DMS53 treated with DMSO at 0.1 percent for 48 hours (cell line): ENCODE measurements at regions not wholly inside any gene's neighbourhood (a gene's known extent, or its start where the extent isn't known, plus 50 kb on each side); places are given as distances from the start of the nearest gene placed in this dataset.

Source experiments
- DNase-seq: peaks from one replicate; lab custom pipeline; 2025; ENCODE audit not compliant: unreplicated experiment; lab: John Stamatoyannopoulos, UW

DNA sequence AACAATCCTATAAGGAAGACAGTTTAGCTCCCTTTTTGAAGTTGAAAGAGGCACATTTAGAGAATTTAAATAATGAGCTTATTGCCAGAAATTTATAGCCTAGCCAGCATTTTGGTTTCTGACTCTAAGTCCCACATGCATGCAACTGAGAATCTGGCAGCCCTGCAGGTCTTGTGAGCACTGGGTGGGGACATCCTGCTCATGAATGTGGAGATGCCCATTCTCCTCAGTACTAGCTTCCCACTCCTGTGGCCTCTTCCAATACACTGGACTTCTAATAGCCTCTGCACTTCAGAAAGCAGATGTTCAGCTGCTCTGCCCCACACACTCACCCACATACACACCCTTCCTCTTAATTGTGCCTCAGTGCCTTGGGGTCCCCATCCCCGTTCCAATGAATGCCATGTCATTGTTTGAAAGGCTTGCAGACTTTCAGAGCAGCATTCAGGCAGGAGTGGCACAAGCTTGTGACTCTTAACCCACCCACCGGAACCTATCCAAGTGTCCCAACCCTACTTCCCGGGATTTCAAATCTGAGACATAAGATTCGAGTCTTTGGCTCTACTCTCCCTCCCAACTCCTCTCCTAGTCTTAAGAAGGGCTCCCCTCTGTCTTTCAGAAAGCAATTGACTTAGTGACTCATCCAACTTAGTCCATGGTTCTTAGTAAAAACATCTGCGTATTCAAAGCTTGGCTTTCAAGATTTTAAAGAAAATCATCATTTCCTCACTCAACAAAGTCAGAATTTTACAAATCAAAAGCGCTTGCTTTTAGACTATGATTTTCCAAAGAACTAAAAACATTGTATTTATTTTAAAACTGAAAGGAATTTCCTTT, 80.0 kb upstream of the FREM2 start:
- no peak for DNase-seq

DNA sequence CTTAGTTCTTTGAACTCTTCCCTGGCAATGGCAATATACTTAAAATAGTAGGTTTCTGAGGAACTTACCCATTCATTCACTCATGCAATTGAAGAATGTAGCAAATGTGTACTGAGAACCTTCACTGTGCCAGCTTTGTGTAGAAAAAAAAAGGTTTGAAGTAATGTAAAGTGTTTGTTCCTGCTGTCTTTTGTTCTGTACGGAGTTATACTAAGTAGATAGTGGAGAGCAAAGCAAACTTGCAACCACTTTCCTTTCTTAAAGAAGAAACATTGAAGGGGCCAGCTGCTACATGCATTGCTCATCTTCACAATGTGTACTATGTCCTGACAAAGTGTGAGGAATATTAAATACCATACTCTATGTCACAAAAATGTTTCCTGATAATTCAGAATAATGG, 68.9 kb upstream of the FREM2 start:
- peak; percentile 15 for DNase-seq

DNA sequence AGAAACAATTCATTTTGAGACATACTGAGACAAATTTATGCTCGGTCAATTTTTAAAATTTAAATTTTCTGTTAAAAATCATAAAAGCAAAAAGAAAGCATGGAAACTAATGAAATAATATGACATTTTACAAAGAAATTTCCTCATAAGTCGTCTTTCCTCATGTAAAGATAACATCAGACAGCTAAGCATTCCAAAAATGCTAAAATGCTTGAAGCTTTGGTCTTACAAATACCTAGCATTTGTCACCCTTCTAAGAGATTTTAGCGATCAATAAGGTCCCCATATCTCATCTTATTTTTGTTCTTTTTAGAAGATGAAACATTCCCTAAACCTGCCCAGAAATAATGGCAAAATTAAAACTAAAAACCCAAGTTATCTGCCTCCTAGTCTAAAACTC, 68.5 kb upstream of the FREM2 start:
- DNase-seq, result no peak

DNA sequence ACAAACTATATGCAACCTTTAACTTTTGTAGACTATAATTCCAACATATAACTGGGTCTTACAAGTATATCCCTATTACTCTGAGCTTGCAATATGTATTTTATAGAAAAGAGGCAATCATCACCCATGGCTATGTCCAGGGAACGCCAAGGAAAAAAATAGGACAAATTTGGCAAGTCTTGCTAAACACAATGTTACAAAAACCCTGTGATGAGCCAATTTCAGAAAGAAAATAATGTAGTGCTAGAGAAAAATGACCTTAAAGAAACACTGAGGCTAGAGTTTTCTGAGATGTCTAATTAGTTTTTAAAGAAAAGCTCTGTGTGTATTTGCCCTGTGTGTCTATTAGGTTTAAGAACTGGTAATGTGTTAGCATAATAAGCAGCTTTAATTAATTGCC, 68.0 kb upstream of the FREM2 start:
- DNase-seq, result no peak

DNA sequence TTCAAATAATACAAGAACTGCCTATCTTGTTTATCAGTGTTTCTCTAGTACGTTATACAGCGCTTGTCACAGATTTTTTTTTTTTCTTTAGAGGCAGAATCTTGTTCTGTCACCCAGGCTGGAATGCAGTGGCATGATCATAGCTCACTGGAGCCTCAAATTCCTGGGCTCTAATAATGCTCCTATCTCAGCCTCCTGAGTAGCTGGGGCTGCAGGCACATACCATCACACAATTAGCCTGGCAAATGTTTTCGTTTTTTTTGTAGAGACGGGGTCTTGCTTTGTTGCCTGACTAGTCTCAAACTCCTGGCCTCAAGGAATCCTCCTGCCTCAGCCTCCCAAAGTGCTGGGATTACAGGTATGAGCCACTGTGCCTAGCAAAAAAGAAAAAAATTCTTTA, 66.0 kb upstream of the FREM2 start:
- DNase-seq, result no peak

DNA sequence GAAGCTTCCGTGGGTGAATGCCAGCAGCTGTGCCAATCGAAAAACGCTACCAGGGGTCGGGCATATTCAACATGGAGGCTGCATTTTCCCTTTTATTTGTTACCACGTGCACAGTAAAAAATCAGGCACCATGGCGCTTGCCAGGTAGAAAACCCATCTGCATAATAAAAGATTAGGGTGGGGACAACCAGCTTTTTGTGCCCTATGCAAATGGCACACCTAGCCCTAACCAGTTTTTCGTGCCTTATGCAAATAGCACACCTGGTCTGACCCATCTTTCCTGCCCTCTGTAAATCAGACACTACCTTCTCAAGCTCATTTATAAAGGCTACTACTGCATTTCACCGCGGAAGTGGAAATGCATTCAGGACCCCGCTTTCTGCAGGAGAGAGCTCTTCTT, 62.1 kb upstream of the FREM2 start:
- no peak for DNase-seq

DNA sequence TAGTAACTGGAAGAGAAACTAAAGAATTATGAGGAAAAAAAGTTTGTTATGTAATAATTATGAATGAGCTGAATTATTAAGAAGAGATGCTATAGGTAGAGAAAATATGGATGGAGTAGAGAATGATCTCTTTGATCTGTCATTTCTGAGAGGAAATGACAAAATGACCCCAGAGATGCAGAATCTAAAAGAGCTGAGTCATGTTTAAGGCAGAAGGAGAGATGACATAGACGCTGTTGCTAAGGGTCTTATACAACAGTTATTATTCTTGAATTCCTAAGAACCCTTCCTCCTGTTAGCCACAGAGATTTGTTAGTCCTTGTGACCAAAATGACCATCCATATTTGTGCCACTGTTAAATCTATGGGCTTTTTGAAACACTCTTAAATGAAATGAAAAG, 58.3 kb upstream of the FREM2 start:
- no peak for DNase-seq

DNA sequence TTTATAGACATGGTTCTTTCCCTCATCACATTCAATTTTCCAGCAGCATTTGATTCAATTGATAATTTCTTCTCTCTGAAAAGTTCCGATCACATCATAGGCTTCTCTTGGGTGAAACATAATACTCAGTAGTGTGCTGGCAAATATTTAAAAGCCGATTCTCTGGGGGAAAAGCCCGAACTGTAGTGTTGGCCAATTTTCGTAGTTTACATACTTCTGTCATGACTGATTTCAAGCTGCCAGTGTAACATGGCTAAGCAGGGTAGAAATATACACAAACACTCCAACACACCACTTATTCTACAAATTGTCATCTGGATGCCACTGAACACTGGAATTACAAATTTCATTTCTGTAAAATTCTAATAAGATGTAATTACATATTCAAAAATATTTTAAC, 56.1 kb upstream of the FREM2 start:
- no peak for DNase-seq

DNA sequence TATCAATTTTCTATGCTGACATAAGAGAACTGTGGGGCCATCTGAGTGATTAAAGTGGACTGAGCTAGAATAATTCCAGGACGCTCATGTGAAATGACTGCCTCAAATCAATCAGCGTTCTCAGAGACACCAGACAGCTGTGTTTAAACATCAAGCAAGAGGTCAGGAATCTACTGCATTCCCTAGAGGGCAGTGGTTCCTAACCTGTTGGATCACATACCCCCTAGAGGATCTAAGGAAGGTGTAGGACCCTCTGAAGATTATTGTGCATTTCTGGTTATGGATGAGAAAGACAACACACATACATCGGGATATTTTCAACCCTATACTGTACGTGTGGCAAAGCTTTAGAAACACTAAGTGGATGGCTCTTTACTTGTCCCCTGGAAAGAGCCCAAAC, 51.8 kb upstream of the FREM2 start:
- DNase-seq, result peak; percentile 39

DNA sequence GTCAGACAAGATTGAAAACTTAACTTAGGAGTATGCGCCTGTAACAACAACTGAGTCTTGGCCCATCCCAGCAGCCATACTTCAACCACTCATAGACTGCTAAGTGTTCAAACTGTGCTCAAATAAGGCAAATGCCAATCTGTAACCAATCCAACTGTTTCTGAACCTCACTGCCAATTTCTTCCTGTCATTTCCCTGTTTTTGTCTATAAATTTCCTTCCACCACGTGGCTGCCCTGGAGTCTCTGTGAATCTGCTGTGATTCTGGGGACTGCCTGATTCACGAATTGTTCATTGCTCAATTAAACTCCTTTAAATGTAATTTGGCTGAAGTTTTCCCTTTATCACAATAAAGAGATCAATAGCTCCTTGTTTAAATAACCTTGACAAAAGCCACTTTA, 50.8 kb upstream of the FREM2 start:
- no peak for DNase-seq

DNA sequence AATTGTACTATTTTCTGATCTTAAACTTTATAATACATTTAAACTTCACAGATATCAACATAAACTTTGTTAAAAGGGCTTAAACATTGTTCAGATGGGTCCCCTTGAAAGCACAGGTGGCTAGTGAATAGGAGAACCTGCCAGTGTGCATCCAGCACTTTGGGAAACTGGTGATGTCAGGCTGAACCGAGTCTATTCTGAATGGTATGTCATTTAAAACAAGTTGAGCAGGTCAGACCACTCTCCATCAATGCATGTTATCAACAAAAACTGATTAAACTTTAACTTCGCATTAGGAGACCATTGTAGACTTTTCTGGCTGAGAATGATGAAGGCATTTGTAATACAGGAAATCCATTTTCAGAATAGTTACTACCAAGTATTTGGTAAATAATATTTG, 50.1 kb upstream of the FREM2 start:
- peak; percentile 97 for DNase-seq
